B cell (primary cell): ENCODE measurements at regions not wholly inside any gene's neighbourhood (a gene's known extent, or its start where the extent isn't known, plus 50 kb on each side); places are given as distances from the start of the nearest gene placed in this dataset.
"Not testable (repeated sequence)": the region's sequence is repeated elsewhere in the genome, so short reads cannot be mapped to it uniquely, and the experiment has no call there.

ENCODE experiments used
- ATAC-seq: fragments of 200-7000 bp; cut with Tn5 transposase; one replicate; pipeline ENCODE4 v1.10.0; 2021; ENCODE audit warnings: low read depth, mild to moderate bottlenecking, moderate number of reproducible peaks, moderate library complexity
- CTCF ChIA-PET: fragments of 350-600 bp; sonication (Branson Sonifier 250); formaldehyde crosslinking; loops from one replicate; lab custom pipeline; 2021; ENCODE audit warnings: antibody characterized with exemption, inconsistent platforms; lab: Charles Lee
- POLR2A ChIA-PET: fragments of 350-600 bp; sonication (Branson Sonifier 250); formaldehyde crosslinking; loops from one replicate; lab custom pipeline; 2021; ENCODE audit warnings: antibody characterized with exemption; lab: Charles Lee
- DNase-seq: peaks from one replicate; pipeline ENCODE4 v3.0.0; 2013
- H2AFZ ChIP-seq: 2 replicates; pipeline ENCODE4 v1.6.1; 2012; ENCODE audit warnings: mild to moderate bottlenecking, low read depth, low read length; ENCODE audit not compliant: insufficient read depth, poor library complexity, severe bottlenecking
- H3K27ac ChIP-seq, 2 donors: 1 replicate in 1 of 2; 2 replicates in 1 of 2; pipeline ENCODE4 v1.5.1; 2012 to 2013; ENCODE audit warnings: low read length in 2 of 2, mild to moderate bottlenecking in 2 of 2, moderate library complexity in 1 of 2
- H3K27me3 ChIP-seq, 4 experiments: fragments of 200-600 bp in 1 of 4; sonication (generic) in 1 of 4; replicated peaks in 1 of 4; 1 replicate in 2 of 4; 2 replicates in 2 of 4; pipeline versions ENCODE4 v1.6.1 to v1.7.0; 2013 to 2016; ENCODE audit warnings: low read length in 3 of 4, mild to moderate bottlenecking in 2 of 4, mixed read lengths in 1 of 4, moderate library complexity in 1 of 4; ENCODE audit not compliant: insufficient read depth in 4 of 4, control insufficient read depth in 3 of 4; ENCODE audit errors: control extremely low read depth in 1 of 4
- H3K36me3 ChIP-seq, 2 experiments: replicated peaks in 1 of 2; 1 replicate in 1 of 2; 2 replicates in 1 of 2; pipeline versions ENCODE4 v1.6.1 to v1.7.1; 2013; ENCODE audit warnings: low read length in 1 of 2; ENCODE audit not compliant: insufficient read depth in 2 of 2, control insufficient read depth in 1 of 2; ENCODE audit errors: control extremely low read depth in 1 of 2, extremely low read depth in 1 of 2
- H3K4me1 ChIP-seq, 2 donors: fragments of 200-600 bp in 1 of 2; sonication (generic) in 1 of 2; 1 replicate in 1 of 2; 2 replicates in 1 of 2; pipeline versions ENCODE4 v1.5.1 to v1.6.1; 2013 to 2017; ENCODE audit warnings: low read length in 2 of 2; ENCODE audit not compliant: control insufficient read depth in 2 of 2, insufficient read depth in 2 of 2
- H3K4me2 ChIP-seq: replicated peaks from 2 replicates; pipeline ENCODE3; 2012; ENCODE audit warnings: mild to moderate bottlenecking, low read depth, low read length; ENCODE audit not compliant: poor library complexity, severe bottlenecking
- H3K4me3 ChIP-seq, 5 experiments: fragments of 200-600 bp in 1 of 5; sonication (generic) in 1 of 5; 1 replicate in 3 of 5; 2 replicates in 2 of 5; pipeline versions ENCODE4 v1.5.1 to v1.7.0; 2011 to 2016; ENCODE audit warnings: low read length in 4 of 5, mild to moderate bottlenecking in 4 of 5, low read depth in 2 of 5, control low read depth in 1 of 5, moderate library complexity in 1 of 5; ENCODE audit not compliant: insufficient read depth in 1 of 5; ENCODE audit errors: control extremely low read depth in 1 of 5, extremely low read depth in 1 of 5
- H3K79me2 ChIP-seq: fragments of 200-600 bp; sonication (generic); one replicate; pipeline ENCODE4 v1.6.0; 2016; ENCODE audit warnings: low read length; ENCODE audit not compliant: control insufficient read depth, insufficient read depth
- H3K9ac ChIP-seq: fragments of 200-600 bp; sonication (generic); 2 replicates; pipeline ENCODE4 v1.6.1; 2017; ENCODE audit warnings: mild to moderate bottlenecking, low read length, moderate library complexity
- H3K9me3 ChIP-seq, 3 donors: one replicate each; pipeline versions ENCODE4 v1.6.1 to v1.7.1; 2013; ENCODE audit warnings: low read length in 2 of 3; ENCODE audit not compliant: control insufficient read depth in 2 of 3, insufficient read depth in 1 of 3; ENCODE audit errors: control extremely low read depth in 1 of 3
- H4K20me1 ChIP-seq: 2 replicates; pipeline ENCODE4 v1.6.0; 2012; ENCODE audit warnings: mild to moderate bottlenecking, low read length; ENCODE audit not compliant: insufficient read depth, control insufficient read depth, poor library complexity, severe bottlenecking
- H3K27ac Mint-ChIP-seq: one replicate; pipeline ENCODE4 v1.8.0; 2021; ENCODE audit warnings: mixed read lengths
- H3K27me3 Mint-ChIP-seq: one replicate; pipeline ENCODE4 v1.8.0; 2021; ENCODE audit warnings: mixed read lengths
- H3K4me1 Mint-ChIP-seq: one replicate; pipeline ENCODE4 v1.8.0; 2021; ENCODE audit warnings: mixed read lengths
- H3K4me3 Mint-ChIP-seq: one replicate; pipeline ENCODE4 v1.8.0; 2021; ENCODE audit warnings: mixed read lengths
- H3K9me3 Mint-ChIP-seq: one replicate; pipeline ENCODE4 v1.8.0; 2022; ENCODE audit warnings: mixed read lengths; ENCODE audit not compliant: insufficient read depth
- CTCF ChIP-seq: fragments of 200-600 bp; IDR thresholded peaks from one replicate; pipeline ENCODE4 v1.8.0; 2022; ENCODE audit warnings: antibody characterized with exemption, mild to moderate bottlenecking
- EZH2 ChIP-seq: IDR thresholded peaks from 2 replicates; pipeline ENCODE4 v1.6.1; 2012; ENCODE audit warnings: borderline replicate concordance, low read depth, mild to moderate bottlenecking, moderate library complexity, low read length; ENCODE audit not compliant: insufficient read depth, poor library complexity, severe bottlenecking
- WGBS: methylation state at CpG from one replicate; pipeline ENCODE4 v1.1.5; 2013; ENCODE audit warnings: missing lambda C conversion rate; ENCODE audit not compliant: insufficient coverage; 5-methylcytosine and 5-hydroxymethylcytosine counted together
- intact Hi-C: fragments of 100-400 bp; cut with micrococcal nuclease; formaldehyde crosslinking; loops from one replicate; pipeline ENCODE4 v1.10.0; 2022

GRCh38 chr12:38431921-38432320, 115.3 kb downstream of the ALG10B start:
- Histone ChIP-seq H3K27ac (no peak overlapping the region), H4K20me1 (no peaks in the 10 kb centered on the region), H3K27me3 (no peaks in the 10 kb centered on the region), H3K79me2 (no peaks in the 10 kb centered on the region), H3K4me2 (no peak overlapping the region), H3K4me3 (no peak overlapping the region), H2AFZ (no peak overlapping the region), H3K4me1 (no peaks in the 10 kb centered on the region), H3K9ac (no peak overlapping the region), H3K36me3 (no peaks in the 10 kb centered on the region), H3K9me3 (peaks cover 0 to 3% (median 0%) of the 10 kb centered on the region in 3 donors)
- H3K27me3 Mint-ChIP-seq: no peaks in the 10 kb centered on the region
- H3K27ac Mint-ChIP-seq: no peak overlapping the region
- ChIA-PET POLR2A (no interaction called here), CTCF (no interaction called here)
- intact Hi-C loops: no loop called here
- DNase-seq (no peak), ATAC-seq (no peak)
- WGBS: no CpG with 5 or more reads among the region's 1 CpG
- peaks cover 6% of the 10 kb centered on the region for H3K9me3 Mint-ChIP-seq
- H3K4me3 Mint-ChIP-seq: no peak overlapping the region
- no peaks in the 10 kb centered on the region for H3K4me1 Mint-ChIP-seq
- TF ChIP-seq CTCF (no peak), EZH2 (no peak)

- H2AFZ ChIP-seq, H3K4me1 ChIP-seq, POLR2A ChIA-PET, H3K27me3 ChIP-seq, H3K27ac ChIP-seq, intact Hi-C loops, H3K9ac ChIP-seq, H4K20me1 ChIP-seq, H3K9me3 Mint-ChIP-seq, ATAC-seq, H3K27ac Mint-ChIP-seq, H3K27me3 Mint-ChIP-seq, H3K36me3 ChIP-seq, H3K4me3 Mint-ChIP-seq, H3K4me3 ChIP-seq, H3K4me2 ChIP-seq, H3K79me2 ChIP-seq, H3K4me1 Mint-ChIP-seq, CTCF ChIA-PET, DNase-seq: not testable (repeated sequence)
- WGBS: 89% methylated on average over 19 of the region's 20 CpGs
- H3K9me3 ChIP-seq: peaks cover 0 to 22% (median 1%) of the 10 kb centered on the region in 3 donors
Measured at GRCh38 chr12:38441871-38442281, 125.3 kb downstream of the ALG10B start.
